ENCODE measurements at regions not wholly inside any gene's neighbourhood (a gene's known extent, or its start where the extent isn't known, plus 50 kb on each side); places are given as distances from the start of the nearest gene placed in this dataset.
"Not testable (repeated sequence)": the region's sequence is repeated elsewhere in the genome, so short reads cannot be mapped to it uniquely, and the experiment has no call there.

- DNase-seq = no peak
Measured at GRCh38 chr5:112472614-112473013, 53.5 kb upstream of the EPB41L4A start.

- no peak for DNase-seq
Measured at GRCh38 chr5:112473989-112474388, 54.9 kb upstream of the EPB41L4A start.

- no peak for DNase-seq
Measured at GRCh38 chr5:112475747-112476365, 56.8 kb upstream of the EPB41L4A start.

GRCh38 chr5:112479418-112479817 is 60.3 kb upstream of the EPB41L4A start:
- no peak for DNase-seq

- no peak for DNase-seq
Measured at GRCh38 chr5:112480501-112480900, 61.4 kb upstream of the EPB41L4A start.

GRCh38 chr5:112483704-112484103 is 64.6 kb upstream of the EPB41L4A start:
- DNase-seq = no peak

GRCh38 chr5:112485934-112486355 is 66.9 kb upstream of the EPB41L4A start:
- no peak for DNase-seq

GRCh38 chr5:112491257-112491656 is 72.2 kb upstream of the EPB41L4A start:
- DNase-seq = peak in 1 of 4 experiments; percentile 6

GRCh38 chr5:112492291-112492690 is 73.2 kb upstream of the EPB41L4A start:
- peak; percentile 17 to 53 (median 44) for DNase-seq

GRCh38 chr5:112503749-112504501 is 84.8 kb upstream of the EPB41L4A start:
- not testable (repeated sequence) for DNase-seq

- DNase-seq = not testable (repeated sequence)
Measured at GRCh38 chr5:112509097-112509496, 90.0 kb upstream of the EPB41L4A start.

GRCh38 chr5:112511920-112512319 is 92.8 kb upstream of the EPB41L4A start:
- DNase-seq = no peak

- no peak for DNase-seq
Measured at GRCh38 chr5:112512901-112513300, 93.8 kb upstream of the EPB41L4A start.

- DNase-seq = no peak
Measured at GRCh38 chr5:112514111-112514510, 95.0 kb upstream of the EPB41L4A start.

- DNase-seq = peak in 2 of 4 experiments; percentile 4 to 32
Measured at GRCh38 chr5:112520474-112520873, 101.4 kb upstream of the EPB41L4A start.

- not testable (repeated sequence) for DNase-seq
Measured at GRCh38 chr5:112522891-112523673, 104.0 kb upstream of the EPB41L4A start.

- DNase-seq = peak in 3 of 4 experiments; percentile 23 to 53 (median 37)
Measured at GRCh38 chr5:112523674-112524263, 104.7 kb upstream of the EPB41L4A start.

GRCh38 chr5:112525217-112525616 is 106.1 kb upstream of the EPB41L4A start:
- no peak for DNase-seq

GRCh38 chr5:112528928-112529327 is 109.9 kb upstream of the EPB41L4A start:
- no peak for DNase-seq

- peak in 3 of 4 experiments; percentile 11 to 35 (median 12) for DNase-seq
Measured at GRCh38 chr5:112529525-112529924, 110.4 kb upstream of the EPB41L4A start.

- peak; percentile 13 to 65 (median 40) for DNase-seq
Measured at GRCh38 chr5:112532654-112533360, 113.7 kb upstream of the EPB41L4A start.

GRCh38 chr5:112533362-112533761 is 114.3 kb upstream of the EPB41L4A start:
- peak; percentile 5 to 59 (median 38) for DNase-seq
